ENCODE measurements at regions not wholly inside any gene's neighbourhood (a gene's known extent, or its start where the extent isn't known, plus 50 kb on each side); places are given as distances from the start of the nearest gene placed in this dataset.
"Not testable (repeated sequence)": the region's sequence is repeated elsewhere in the genome, so short reads cannot be mapped to it uniquely, and the experiment has no call there.

DNA sequence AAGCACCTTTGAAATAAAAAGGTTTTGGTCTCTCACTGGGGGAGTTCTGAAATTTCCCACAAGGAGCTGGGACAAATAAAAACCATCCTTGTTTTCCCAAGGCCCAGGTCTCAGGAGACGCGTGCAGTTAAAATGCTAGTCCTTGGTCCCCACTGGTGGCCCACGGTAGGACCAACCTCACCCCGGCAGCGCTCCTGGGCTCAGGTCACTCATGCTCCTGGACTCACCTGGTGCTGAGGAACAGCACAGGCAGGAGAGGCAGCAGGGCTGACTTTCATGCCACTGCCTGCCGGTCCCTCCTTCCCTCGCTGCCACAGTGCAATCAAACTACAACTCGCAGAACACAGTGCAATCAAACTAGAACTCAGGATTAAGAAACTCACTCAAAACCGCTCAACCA lies 356.8 kb upstream of the CCDC179 start:
- Histone ChIP-seq H3K4me3 (ENCODE audit: low read length) (no peak overlapping the region), H3K9ac (ENCODE audit: low read depth, low read length) (no peak overlapping the region), H3K27me3 (ENCODE audit: insufficient read depth, low read length) (no peaks in the 10 kb centered on the region)

DNA sequence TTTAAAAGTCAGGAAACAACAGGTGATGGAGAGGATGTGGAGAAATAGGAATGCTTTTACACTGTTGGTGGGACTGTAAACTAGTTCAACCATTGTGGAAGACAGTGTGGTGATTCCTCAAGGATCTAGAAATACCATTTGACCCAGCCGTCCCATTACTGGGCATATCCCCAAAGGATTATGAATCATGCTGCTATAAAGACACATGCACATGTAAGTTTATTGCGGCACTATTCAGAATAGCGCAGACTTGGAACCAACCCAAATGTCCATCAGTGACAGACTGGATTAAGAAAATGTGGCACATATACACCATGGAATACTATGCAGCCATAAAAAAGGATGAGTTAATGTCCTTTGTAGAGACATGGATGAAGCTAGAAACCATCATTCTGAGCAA lies 359.8 kb upstream of the CCDC179 start:
- not testable (repeated sequence) for H3K27me3 ChIP-seq (ENCODE audit: insufficient read depth, low read length); H3K4me3 ChIP-seq (ENCODE audit: low read length); H3K4me1 ChIP-seq (ENCODE audit: insufficient read depth, low read length); H3K36me3 ChIP-seq (ENCODE audit: insufficient read depth, low read depth, low read length); H3K9me3 ChIP-seq (ENCODE audit: insufficient read depth, low read depth, low read length); H3K27ac ChIP-seq (ENCODE audit: low read length); H3K9ac ChIP-seq (ENCODE audit: low read depth, low read length)

More for the DNA sequence above, 356.8 kb upstream of the CCDC179 start:
- H3K9me3 ChIP-seq (ENCODE audit: insufficient read depth, low read depth, low read length) = no peaks in the 10 kb centered on the region
- H3K27ac ChIP-seq (ENCODE audit: low read length) = no peak overlapping the region
- no peaks in the 10 kb centered on the region for H3K36me3 ChIP-seq (ENCODE audit: insufficient read depth, low read depth, low read length)
- no peaks in the 10 kb centered on the region for H3K4me1 ChIP-seq (ENCODE audit: insufficient read depth, low read length)

DNA sequence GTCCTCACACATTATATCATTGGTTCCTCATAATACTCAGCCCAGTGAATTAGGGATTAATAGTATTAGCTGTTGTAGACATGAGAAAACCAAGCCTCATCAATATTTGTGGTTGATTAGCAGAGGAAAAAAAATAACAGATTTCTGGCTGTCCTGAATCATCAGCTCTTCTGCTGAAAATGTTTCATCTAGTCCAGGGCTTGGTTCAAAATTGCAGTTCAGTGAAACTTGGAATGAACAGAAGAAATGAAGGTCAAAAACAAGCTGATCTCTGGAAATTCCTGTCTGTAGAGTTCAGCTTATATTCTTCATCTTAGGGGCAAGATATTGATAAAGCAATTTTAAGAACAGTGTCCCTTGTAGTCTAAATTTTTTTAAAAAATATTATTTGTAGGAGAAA lies 361.1 kb upstream of the CCDC179 start:
- H3K36me3 ChIP-seq (ENCODE audit: insufficient read depth, low read depth, low read length) = no peaks in the 10 kb centered on the region
- no peak overlapping the region for H3K27ac ChIP-seq (ENCODE audit: low read length)
- H3K9me3 ChIP-seq (ENCODE audit: insufficient read depth, low read depth, low read length) = no peaks in the 10 kb centered on the region
- no peak overlapping the region for H3K4me3 ChIP-seq (ENCODE audit: low read length)
- H3K27me3 ChIP-seq (ENCODE audit: insufficient read depth, low read length) = no peaks in the 10 kb centered on the region
- H3K9ac ChIP-seq (ENCODE audit: low read depth, low read length) = no peak overlapping the region
- H3K4me1 ChIP-seq (ENCODE audit: insufficient read depth, low read length) = no peaks in the 10 kb centered on the region

DNA sequence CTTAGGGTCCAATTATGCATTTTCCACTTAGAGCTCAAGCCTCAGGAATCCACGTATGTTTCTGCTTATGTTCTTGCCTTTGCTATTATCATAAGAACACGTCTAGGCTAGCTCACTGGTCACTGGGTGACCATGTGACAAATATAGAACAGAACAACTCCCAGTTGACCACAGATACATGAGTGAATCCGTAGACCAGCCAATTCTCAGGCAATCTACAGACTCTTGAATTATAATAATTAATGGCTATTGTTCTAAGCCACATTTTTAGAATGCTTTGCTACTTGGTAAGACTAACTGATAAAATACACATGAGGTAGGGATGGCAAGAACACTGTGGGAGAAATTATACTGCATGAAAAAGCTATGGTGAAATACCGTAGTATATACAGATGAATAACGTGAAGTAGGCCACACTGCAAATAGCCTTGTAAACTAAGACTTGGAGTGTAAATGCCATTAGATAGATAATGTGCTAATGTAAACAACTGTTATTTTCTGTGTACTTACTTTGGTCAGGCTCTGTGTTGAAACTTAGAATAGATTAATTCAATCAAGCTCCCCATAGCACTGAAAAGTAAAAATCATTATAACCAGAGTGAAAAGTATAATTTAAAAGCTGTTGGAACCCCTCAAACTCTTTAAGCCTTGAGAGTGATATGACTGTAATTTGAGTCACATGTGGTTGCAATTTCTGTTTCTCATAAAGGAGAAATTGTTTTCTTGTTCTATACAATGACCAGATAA lies 366.2 kb upstream of the CCDC179 start:
- Histone ChIP-seq H3K27ac (ENCODE audit: low read length) (no peak overlapping the region), H3K4me3 (ENCODE audit: low read length) (no peak overlapping the region), H3K4me1 (ENCODE audit: insufficient read depth, low read length) (no peaks in the 10 kb centered on the region), H3K36me3 (ENCODE audit: insufficient read depth, low read depth, low read length) (no peaks in the 10 kb centered on the region), H3K9me3 (ENCODE audit: insufficient read depth, low read depth, low read length) (no peaks in the 10 kb centered on the region), H3K27me3 (ENCODE audit: insufficient read depth, low read length) (no peaks in the 10 kb centered on the region), H3K9ac (ENCODE audit: low read depth, low read length) (no peak overlapping the region)

- Histone ChIP-seq H3K36me3 (ENCODE audit: insufficient read depth, low read depth, low read length) (no peaks in the 10 kb centered on the region), H3K27ac (ENCODE audit: low read length) (no peak overlapping the region), H3K4me3 (ENCODE audit: low read length) (no peak overlapping the region), H3K27me3 (ENCODE audit: insufficient read depth, low read length) (no peaks in the 10 kb centered on the region), H3K4me1 (ENCODE audit: insufficient read depth, low read length) (no peaks in the 10 kb centered on the region), H3K9ac (ENCODE audit: low read depth, low read length) (no peak overlapping the region), H3K9me3 (ENCODE audit: insufficient read depth, low read depth, low read length) (no peaks in the 10 kb centered on the region)
Observed at GRCh38 chr11:23227078-23227445, 366.8 kb upstream of the CCDC179 start.

DNA sequence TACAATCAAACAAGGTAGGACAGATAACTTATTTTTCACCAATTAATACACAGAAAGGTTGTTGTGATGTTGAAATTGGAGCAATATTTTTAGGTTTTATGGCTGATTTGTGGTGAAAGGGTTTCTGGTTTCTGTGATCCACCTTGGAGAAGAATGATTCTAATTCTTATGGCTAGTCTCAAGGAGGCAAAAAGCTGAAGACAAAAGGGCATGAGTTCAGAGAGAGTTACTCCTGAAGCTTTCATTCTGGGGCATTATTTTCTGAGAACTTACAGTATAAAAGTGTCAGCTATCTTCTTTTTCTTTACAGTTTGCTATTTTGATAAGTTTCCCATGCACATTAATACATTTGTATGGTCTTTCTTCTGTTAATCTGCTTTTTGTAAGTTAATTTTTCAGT lies 372.4 kb upstream of the CCDC179 start:
- no peaks in the 10 kb centered on the region for H3K27me3 ChIP-seq (ENCODE audit: insufficient read depth, low read length)
- no peaks in the 10 kb centered on the region for H3K36me3 ChIP-seq (ENCODE audit: insufficient read depth, low read depth, low read length)
- H3K27ac ChIP-seq (ENCODE audit: low read length) = no peak overlapping the region
- no peak overlapping the region for H3K4me3 ChIP-seq (ENCODE audit: low read length)
- no peak overlapping the region for H3K9ac ChIP-seq (ENCODE audit: low read depth, low read length)
- no peaks in the 10 kb centered on the region for H3K4me1 ChIP-seq (ENCODE audit: insufficient read depth, low read length)
- H3K9me3 ChIP-seq (ENCODE audit: insufficient read depth, low read depth, low read length) = no peaks in the 10 kb centered on the region

- no peaks in the 10 kb centered on the region for H3K36me3 ChIP-seq (ENCODE audit: insufficient read depth, low read depth, low read length)
- H3K27ac ChIP-seq (ENCODE audit: low read length) = no peak overlapping the region
- H3K9ac ChIP-seq (ENCODE audit: low read depth, low read length) = no peak overlapping the region
- H3K4me1 ChIP-seq (ENCODE audit: insufficient read depth, low read length) = no peaks in the 10 kb centered on the region
- no peak overlapping the region for H3K4me3 ChIP-seq (ENCODE audit: low read length)
- no peaks in the 10 kb centered on the region for H3K9me3 ChIP-seq (ENCODE audit: insufficient read depth, low read depth, low read length)
- H3K27me3 ChIP-seq (ENCODE audit: insufficient read depth, low read length) = no peaks in the 10 kb centered on the region
Observed at GRCh38 chr11:23233075-23233474, 372.8 kb upstream of the CCDC179 start.

GRCh38 chr11:23236826-23237555 lies 376.7 kb upstream of the CCDC179 start:
- Histone ChIP-seq H3K4me3 (ENCODE audit: low read length) (no peak overlapping the region), H3K4me1 (ENCODE audit: insufficient read depth, low read length) (no peaks in the 10 kb centered on the region), H3K36me3 (ENCODE audit: insufficient read depth, low read depth, low read length) (no peaks in the 10 kb centered on the region), H3K27ac (ENCODE audit: low read length) (no peak overlapping the region), H3K27me3 (ENCODE audit: insufficient read depth, low read length) (no peaks in the 10 kb centered on the region), H3K9me3 (ENCODE audit: insufficient read depth, low read depth, low read length) (no peaks in the 10 kb centered on the region), H3K9ac (ENCODE audit: low read depth, low read length) (no peak overlapping the region)

DNA sequence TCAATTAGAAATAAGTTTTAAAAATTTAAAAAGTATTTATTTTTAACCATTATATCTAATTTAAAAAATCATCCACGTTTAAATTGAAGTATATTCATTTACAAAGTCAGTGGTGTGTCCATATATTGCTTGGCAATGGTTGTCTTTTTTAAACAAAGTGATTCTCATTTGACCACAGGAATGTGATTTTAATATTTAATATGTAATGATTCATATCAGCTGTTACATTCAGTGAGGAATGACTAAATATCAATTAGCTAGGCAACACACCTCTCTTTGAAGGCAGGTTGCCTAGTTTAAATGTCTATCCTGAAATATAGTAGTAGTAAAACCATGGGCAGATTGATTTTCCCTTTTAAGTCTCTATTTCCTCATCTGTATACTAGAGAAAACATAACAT lies 392.2 kb upstream of the CCDC179 start:
- H3K27me3 ChIP-seq (ENCODE audit: insufficient read depth, low read length) = no peaks in the 10 kb centered on the region
- no peaks in the 10 kb centered on the region for H3K9me3 ChIP-seq (ENCODE audit: insufficient read depth, low read depth, low read length)

DNA sequence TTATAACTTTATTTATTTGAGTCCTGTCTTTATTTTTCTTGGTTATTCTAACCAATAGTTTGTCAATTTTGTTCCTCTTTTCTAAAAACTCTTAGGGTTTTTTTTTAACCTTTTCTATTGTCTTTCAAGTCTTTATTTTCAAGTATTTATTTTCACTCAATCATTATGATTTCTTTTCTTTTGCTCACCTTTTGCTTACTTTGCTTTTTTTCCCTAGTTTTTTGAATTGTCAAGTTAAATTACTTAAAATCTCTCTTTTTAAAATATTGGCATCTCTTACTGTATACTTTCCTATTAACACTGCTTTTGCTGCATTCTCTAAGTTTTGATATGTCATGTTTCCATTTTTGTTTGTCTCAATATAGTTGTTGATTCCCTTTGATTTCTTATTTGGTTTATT lies 396.8 kb upstream of the CCDC179 start:
- H3K27me3 ChIP-seq (ENCODE audit: insufficient read depth, low read length) = no peaks in the 10 kb centered on the region
- no peak overlapping the region for H3K27ac ChIP-seq (ENCODE audit: low read length)
- H3K36me3 ChIP-seq (ENCODE audit: insufficient read depth, low read depth, low read length) = no peaks in the 10 kb centered on the region

More for the DNA sequence above, 392.2 kb upstream of the CCDC179 start:
- no peak overlapping the region for H3K9ac ChIP-seq (ENCODE audit: low read depth, low read length)
- H3K27ac ChIP-seq (ENCODE audit: low read length) = no peak overlapping the region
- no peaks in the 10 kb centered on the region for H3K36me3 ChIP-seq (ENCODE audit: insufficient read depth, low read depth, low read length)
- no peak overlapping the region for H3K4me3 ChIP-seq (ENCODE audit: low read length)
- no peaks in the 10 kb centered on the region for H3K4me1 ChIP-seq (ENCODE audit: insufficient read depth, low read length)

DNA sequence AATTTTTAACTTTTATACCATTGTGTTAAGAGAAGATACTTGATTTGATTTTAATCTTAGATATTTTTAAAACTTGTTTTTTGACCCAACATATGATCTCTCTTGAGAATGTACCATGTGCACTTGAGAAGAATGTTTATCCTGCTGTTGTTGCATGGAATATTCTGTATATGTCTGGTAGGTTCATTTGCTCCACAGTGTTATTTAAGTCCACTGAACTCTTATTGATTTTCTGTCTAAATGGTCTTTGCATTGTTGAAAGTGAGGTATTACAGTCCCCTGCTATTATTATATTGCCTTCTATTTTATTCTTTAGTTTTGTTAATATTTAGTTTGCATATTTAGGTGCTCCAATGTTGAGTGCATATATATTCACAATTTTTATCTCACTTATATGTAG lies 397.3 kb upstream of the CCDC179 start:
- Histone ChIP-seq H3K4me1 (ENCODE audit: insufficient read depth, low read length) (no peaks in the 10 kb centered on the region), H3K36me3 (ENCODE audit: insufficient read depth, low read depth, low read length) (no peaks in the 10 kb centered on the region), H3K9me3 (ENCODE audit: insufficient read depth, low read depth, low read length) (no peaks in the 10 kb centered on the region), H3K27me3 (ENCODE audit: insufficient read depth, low read length) (no peaks in the 10 kb centered on the region), H3K4me3 (ENCODE audit: low read length) (no peak overlapping the region), H3K9ac (ENCODE audit: low read depth, low read length) (no peak overlapping the region), H3K27ac (ENCODE audit: low read length) (no peak overlapping the region)

More for the DNA sequence above, 396.8 kb upstream of the CCDC179 start:
- Histone ChIP-seq H3K4me1 (ENCODE audit: insufficient read depth, low read length) (no peaks in the 10 kb centered on the region), H3K9me3 (ENCODE audit: insufficient read depth, low read depth, low read length) (no peaks in the 10 kb centered on the region), H3K9ac (ENCODE audit: low read depth, low read length) (no peak overlapping the region), H3K4me3 (ENCODE audit: low read length) (no peak overlapping the region)

DNA sequence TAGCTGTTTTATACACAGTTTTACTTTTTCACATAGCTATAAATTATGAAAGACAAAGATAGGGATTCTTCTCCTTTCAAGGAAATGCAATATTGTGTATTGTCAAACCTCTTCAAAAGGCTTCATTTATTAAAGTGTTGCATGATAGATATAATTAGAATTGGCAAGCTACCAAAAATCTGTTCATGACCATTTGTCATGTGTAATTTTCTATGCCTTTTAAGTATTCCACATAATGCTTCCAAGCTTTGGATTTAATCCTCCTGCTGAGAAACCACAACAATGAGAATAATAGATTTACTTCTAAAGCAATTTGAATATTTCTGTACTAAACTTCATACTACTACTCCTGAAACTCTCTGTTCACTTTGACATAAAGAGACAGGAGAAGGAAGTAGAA lies 403.2 kb upstream of the CCDC179 start:
- Histone ChIP-seq H3K9ac (ENCODE audit: low read depth, low read length) (no peak overlapping the region), H3K9me3 (ENCODE audit: insufficient read depth, low read depth, low read length) (no peaks in the 10 kb centered on the region), H3K4me1 (ENCODE audit: insufficient read depth, low read length) (no peaks in the 10 kb centered on the region), H3K36me3 (ENCODE audit: insufficient read depth, low read depth, low read length) (no peaks in the 10 kb centered on the region), H3K4me3 (ENCODE audit: low read length) (no peak overlapping the region), H3K27me3 (ENCODE audit: insufficient read depth, low read length) (no peaks in the 10 kb centered on the region), H3K27ac (ENCODE audit: low read length) (no peak overlapping the region)
